ENCODE measurements at regions not wholly inside any gene's neighbourhood (a gene's known extent, or its start where the extent isn't known, plus 50 kb on each side); places are given as distances from the start of the nearest gene placed in this dataset.
"Not testable (repeated sequence)": the region's sequence is repeated elsewhere in the genome, so short reads cannot be mapped to it uniquely, and the experiment has no call there.

- ATAC-seq, result no peak
- no peak for DNase-seq (ENCODE audit: missing footprints)
- intact Hi-C loops (cut with DNase I), result no loop called here
These were observed 317.2 kb upstream of the DEPDC1 start for GRCh38 chr1:68814067-68814466.

GRCh38 chr1:68815632-68816031 is 318.8 kb upstream of the DEPDC1 start:
- no peak for ATAC-seq
- intact Hi-C loops (cut with DNase I), result no loop called here
- DNase-seq (ENCODE audit: missing footprints), result no peak

GRCh38 chr1:68817505-68818210 is 320.8 kb upstream of the DEPDC1 start:
- DNase-seq (ENCODE audit: missing footprints), result peak; percentile 16
- ATAC-seq; intact Hi-C loops (cut with DNase I): not testable (repeated sequence)

- intact Hi-C loops (cut with DNase I), result no loop called here
- no peak for DNase-seq (ENCODE audit: missing footprints)
- no peak for ATAC-seq
These were observed 322.4 kb upstream of the DEPDC1 start for GRCh38 chr1:68819190-68819829.

- no peak for DNase-seq (ENCODE audit: missing footprints)
- intact Hi-C loops (cut with DNase I), result no loop called here
These were observed 323.3 kb upstream of the DEPDC1 start for GRCh38 chr1:68820151-68820550.

GRCh38 chr1:68826836-68827235 is 330.0 kb upstream of the DEPDC1 start:
- ATAC-seq, result no peak
- no peak for DNase-seq (ENCODE audit: missing footprints)
- intact Hi-C loops (cut with DNase I), result no loop called here

More at GRCh38 chr1:68820151-68820550, 323.3 kb upstream of the DEPDC1 start:
- ATAC-seq, result no peak

- ATAC-seq (no peak), DNase-seq (ENCODE audit: missing footprints) (no peak)
- intact Hi-C loops (cut with DNase I), result no loop called here
These were observed 330.4 kb upstream of the DEPDC1 start for GRCh38 chr1:68827261-68827660.

GRCh38 chr1:68828013-68828412 is 331.1 kb upstream of the DEPDC1 start:
- DNase-seq (ENCODE audit: missing footprints), result no peak
- intact Hi-C loops (cut with DNase I), result no loop called here
- ATAC-seq, result no peak

- DNase-seq (ENCODE audit: missing footprints) (no peak), ATAC-seq (no peak)
- intact Hi-C loops (cut with DNase I), result no loop called here
These were observed 334.4 kb upstream of the DEPDC1 start for GRCh38 chr1:68831281-68831680.

GRCh38 chr1:68848017-68848416 is 351.1 kb upstream of the DEPDC1 start:
- DNase-seq (ENCODE audit: missing footprints) (no peak), ATAC-seq (no peak)
- intact Hi-C loops (cut with DNase I), result no loop called here

- intact Hi-C loops (cut with DNase I), result no loop called here
- DNase-seq (ENCODE audit: missing footprints) (no peak), ATAC-seq (no peak)
These were observed 371.7 kb upstream of the DEPDC1 start for GRCh38 chr1:68868606-68869005.

- no peak for DNase-seq (ENCODE audit: missing footprints)
- intact Hi-C loops (cut with DNase I), result no loop called here
- ATAC-seq, result no peak
These were observed 376.3 kb upstream of the DEPDC1 start for GRCh38 chr1:68873144-68873543.

- DNase-seq (ENCODE audit: missing footprints); intact Hi-C loops (cut with DNase I); ATAC-seq: not testable (repeated sequence)
These were observed 384.7 kb upstream of the DEPDC1 start for GRCh38 chr1:68881330-68882194.

GRCh38 chr1:68889471-68889870 is 392.6 kb upstream of the DEPDC1 start:
- intact Hi-C loops (cut with DNase I), result no loop called here
- DNase-seq (ENCODE audit: missing footprints) (no peak), ATAC-seq (no peak)

- no peak for DNase-seq (ENCODE audit: missing footprints)
- ATAC-seq, result no peak
- intact Hi-C loops (cut with DNase I), result no loop called here
These were observed 393.9 kb upstream of the DEPDC1 start for GRCh38 chr1:68890736-68891135.

GRCh38 chr1:68904477-68904876 is 407.6 kb upstream of the DEPDC1 start:
- no peak for DNase-seq (ENCODE audit: missing footprints)
- intact Hi-C loops (cut with DNase I), result no loop called here
- no peak for ATAC-seq

GRCh38 chr1:68906431-68906830 is 409.5 kb upstream of the DEPDC1 start:
- intact Hi-C loops (cut with DNase I), result no loop called here
- no peak for DNase-seq (ENCODE audit: missing footprints)

GRCh38 chr1:68907491-68907890 is 410.6 kb upstream of the DEPDC1 start:
- intact Hi-C loops (cut with DNase I), result no loop called here
- DNase-seq (ENCODE audit: missing footprints), result no peak
- no peak for ATAC-seq

More at GRCh38 chr1:68906431-68906830, 409.5 kb upstream of the DEPDC1 start:
- no peak for ATAC-seq

GRCh38 chr1:68908316-68908715 is 411.4 kb upstream of the DEPDC1 start:
- intact Hi-C loops (cut with DNase I), result no loop called here
- DNase-seq (ENCODE audit: missing footprints) (no peak), ATAC-seq (no peak)

Measured in Right ventricle myocardium inferior (tissue), 1 donor.